Spleen (tissue), 7 donors: ENCODE measurements at regions not wholly inside any gene's neighbourhood (a gene's known extent, or its start where the extent isn't known, plus 50 kb on each side); places are given as distances from the start of the nearest gene placed in this dataset.

Experiments
- CTCF ChIP-seq, 11 experiments: fragments of 200-600 bp in 7 of 11; fragments of 450-650 bp in 4 of 11; sonication (generic) in 4 of 11; IDR thresholded peaks in 8 of 11; conservative IDR thresholded peaks in 3 of 11; 1 replicate in 7 of 11; 2 replicates in 4 of 11; pipeline versions ENCODE4 v1.4.0 to v1.8.0; 2016 to 2021; ENCODE audit warnings: antibody characterized with exemption in 11 of 11, inconsistent platforms in 4 of 11, mild to moderate bottlenecking in 1 of 11
- POLR2A ChIP-seq, 3 donors: fragments of 450-650 bp; IDR thresholded peaks; one replicate each; pipeline ENCODE4 v1.5.1; 2017; ENCODE audit warnings: antibody characterized with exemption in 3 of 3, mild to moderate bottlenecking in 1 of 3
- POLR2AphosphoS5 ChIP-seq, 3 donors: sonication (generic); formaldehyde crosslinking; IDR thresholded peaks; one replicate each; pipeline ENCODE4 v1.5.1; 2017; ENCODE audit warnings: antibody characterized with exemption in 3 of 3
- donor health status: DM: no; HTN: no; CAD: no; lungs with moderate emphysema.
- donor health status: DM: no; HTN: no; CAD: no.
- donor health status: DM: no; HTN: no; CAD: no.

GRCh38 chr5:68148096-68148495, 67.5 kb upstream of the PIK3R1 start:
- TF ChIP-seq CTCF (IDR thresholded peaks at IDR 0.05 in 8 of 11, conservative IDR thresholded peaks at IDR 0.05 in 3 of 11) = no peak
- no peak for TF ChIP-seq POLR2AphosphoS5 (IDR thresholded peaks at IDR 0.05)
- TF ChIP-seq POLR2A (IDR thresholded peaks at IDR 0.05) = no peak
